Left ventricle myocardium inferior (tissue), 1 donor: ENCODE measurements at regions not wholly inside any gene's neighbourhood (a gene's known extent, or its start where the extent isn't known, plus 50 kb on each side); places are given as distances from the start of the nearest gene placed in this dataset.

Experiments used
- DNase-seq: peaks from one replicate; pipeline ENCODE4 v3.0.0-alpha.2; 2020
- H3K27ac ChIP-seq: fragments of 200-600 bp; replicated peaks from 2 replicates; pipeline ENCODE4 v1.8.0; 2021
- H3K27me3 ChIP-seq: fragments of 200-600 bp; 2 replicates; pipeline ENCODE4 v1.8.0; 2021; ENCODE audit warnings: low read depth
- H3K36me3 ChIP-seq: fragments of 200-600 bp; 2 replicates; pipeline ENCODE4 v1.8.0; 2021
- H3K4me1 ChIP-seq: fragments of 200-600 bp; 2 replicates; pipeline ENCODE4 v1.8.0; 2021
- H3K4me3 ChIP-seq: fragments of 200-600 bp; 2 replicates; pipeline ENCODE4 v1.8.0; 2021; ENCODE audit warnings: mild to moderate bottlenecking, moderate library complexity
- H3K9me3 ChIP-seq: fragments of 200-600 bp; replicated peaks from 2 replicates; pipeline ENCODE4 v1.8.0; 2021
- CTCF ChIP-seq: fragments of 200-600 bp; IDR thresholded peaks from 2 replicates; pipeline ENCODE4 v1.8.0; 2021; ENCODE audit warnings: antibody characterized with exemption, mild to moderate bottlenecking, borderline replicate concordance
- intact Hi-C: fragments of 100-400 bp; cut with micrococcal nuclease; formaldehyde crosslinking; loops from one replicate; pipeline ENCODE4 v1.11.0; 2022
- donor health status: DM: no; HTN: yes; CAD: no; lungs with severe emphysema.

GRCh38 chr13:109870274-109870673 lies 83.9 kb upstream of the IRS2 start:
- H3K36me3 ChIP-seq = no peaks in the 10 kb centered on the region
- H3K27ac ChIP-seq = peak overlapping the region; percentile 83
- no peak for DNase-seq
- peaks cover 49% of the 10 kb centered on the region for H3K4me1 ChIP-seq
- intact Hi-C loops = no loop called here
- H3K4me3 ChIP-seq = peak overlapping the region; percentile 57
- no peaks in the 10 kb centered on the region for H3K9me3 ChIP-seq
- H3K27me3 ChIP-seq = no peaks in the 10 kb centered on the region
- no peak for TF ChIP-seq CTCF

- H3K36me3 ChIP-seq = no peaks in the 10 kb centered on the region
- H3K27ac ChIP-seq = peak overlapping the region; percentile 83
- peaks cover 42% of the 10 kb centered on the region for H3K4me1 ChIP-seq
- DNase-seq = peak; percentile 81
- intact Hi-C loops = no loop called here
- peak; percentile 37 for TF ChIP-seq CTCF
- H3K4me3 ChIP-seq = peak overlapping the region; percentile 57
- H3K9me3 ChIP-seq = no peaks in the 10 kb centered on the region
- no peaks in the 10 kb centered on the region for H3K27me3 ChIP-seq
These were observed 83.2 kb upstream of the IRS2 start for GRCh38 chr13:109869312-109870237.

- H3K9me3 ChIP-seq = no peaks in the 10 kb centered on the region
- no peaks in the 10 kb centered on the region for H3K27me3 ChIP-seq
- no peaks in the 10 kb centered on the region for H3K36me3 ChIP-seq
- no peak for DNase-seq
- peak overlapping the region; percentile 57 for H3K4me3 ChIP-seq
- TF ChIP-seq CTCF = no peak
- H3K27ac ChIP-seq = peak overlapping the region; percentile 83
- H3K4me1 ChIP-seq = peaks cover 33% of the 10 kb centered on the region
- intact Hi-C loops = no loop called here
These were observed 82.4 kb upstream of the IRS2 start for GRCh38 chr13:109868578-109869311.

GRCh38 chr13:109867766-109868165 lies 81.4 kb upstream of the IRS2 start:
- Histone ChIP-seq H3K27me3 (no peaks in the 10 kb centered on the region), H3K27ac (no peak overlapping the region), H3K4me3 (no peak overlapping the region), H3K4me1 (peaks cover 32% of the 10 kb centered on the region), H3K36me3 (no peaks in the 10 kb centered on the region), H3K9me3 (no peaks in the 10 kb centered on the region)
- intact Hi-C loops = no loop called here
- DNase-seq = no peak
- TF ChIP-seq CTCF = no peak

- Histone ChIP-seq H3K4me1 (peaks cover under 1% of the 10 kb centered on the region), H3K9me3 (no peaks in the 10 kb centered on the region), H3K36me3 (no peaks in the 10 kb centered on the region), H3K4me3 (no peak overlapping the region), H3K27me3 (no peaks in the 10 kb centered on the region), H3K27ac (no peak overlapping the region)
- no peak for TF ChIP-seq CTCF
- DNase-seq = no peak
- intact Hi-C loops = no loop called here
These were observed 76.2 kb upstream of the IRS2 start for GRCh38 chr13:109862627-109863026.
